ENCODE measurements at regions not wholly inside any gene's neighbourhood (a gene's known extent, or its start where the extent isn't known, plus 50 kb on each side); places are given as distances from the start of the nearest gene placed in this dataset.
A peak's percentile ranks its signal among the peaks of the same experiment; 100 is the strongest.

DNA sequence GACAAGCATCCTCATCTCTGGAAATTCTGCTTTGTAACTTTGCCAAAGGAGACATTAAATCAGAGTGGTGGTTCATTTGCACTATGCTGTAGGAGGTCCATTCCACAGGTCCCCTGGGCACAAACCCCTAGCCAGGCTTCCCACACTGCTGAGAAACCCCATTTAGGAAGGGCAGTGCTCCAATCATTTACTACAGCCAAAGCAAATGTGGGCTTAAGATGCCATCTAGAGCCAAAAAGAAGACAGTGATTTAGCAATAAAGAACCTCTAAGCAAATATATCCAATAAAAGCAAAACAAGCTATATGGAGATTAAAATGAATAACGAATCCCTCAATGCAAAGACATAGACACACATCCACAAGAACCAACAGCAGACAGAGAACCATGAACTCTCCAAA, 129.0 kb upstream of the ALDH1B1 start:
- TF ChIP-seq, protein P1, sequence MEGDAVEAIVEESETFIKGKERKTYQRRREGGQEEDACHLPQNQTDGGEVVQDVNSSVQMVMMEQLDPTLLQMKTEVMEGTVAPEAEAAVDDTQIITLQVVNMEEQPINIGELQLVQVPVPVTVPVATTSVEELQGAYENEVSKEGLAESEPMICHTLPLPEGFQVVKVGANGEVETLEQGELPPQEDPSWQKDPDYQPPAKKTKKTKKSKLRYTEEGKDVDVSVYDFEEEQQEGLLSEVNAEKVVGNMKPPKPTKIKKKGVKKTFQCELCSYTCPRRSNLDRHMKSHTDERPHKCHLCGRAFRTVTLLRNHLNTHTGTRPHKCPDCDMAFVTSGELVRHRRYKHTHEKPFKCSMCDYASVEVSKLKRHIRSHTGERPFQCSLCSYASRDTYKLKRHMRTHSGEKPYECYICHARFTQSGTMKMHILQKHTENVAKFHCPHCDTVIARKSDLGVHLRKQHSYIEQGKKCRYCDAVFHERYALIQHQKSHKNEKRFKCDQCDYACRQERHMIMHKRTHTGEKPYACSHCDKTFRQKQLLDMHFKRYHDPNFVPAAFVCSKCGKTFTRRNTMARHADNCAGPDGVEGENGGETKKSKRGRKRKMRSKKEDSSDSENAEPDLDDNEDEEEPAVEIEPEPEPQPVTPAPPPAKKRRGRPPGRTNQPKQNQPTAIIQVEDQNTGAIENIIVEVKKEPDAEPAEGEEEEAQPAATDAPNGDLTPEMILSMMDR (IDR thresholded peaks at IDR 0.05 in 8 of 11, conservative IDR thresholded peaks at IDR 0.05 in 3 of 11): peak in 2 of 11 experiments; percentile 13 to 29
- no peak for TF ChIP-seq POLR2A (IDR thresholded peaks at IDR 0.05)

All from spleen (tissue), 7 donors.